HG03558 (cell line): ENCODE measurements at regions not wholly inside any gene's neighbourhood (a gene's known extent, or its start where the extent isn't known, plus 50 kb on each side); places are given as distances from the start of the nearest gene placed in this dataset.
"Not testable (repeated sequence)": the region's sequence is repeated elsewhere in the genome, so short reads cannot be mapped to it uniquely, and the experiment has no call there.

Experiments
- ATAC-seq: cut with Tn5 transposase; IDR thresholded peaks from one replicate; pipeline ENCODE4 v1.9.1; 2021; ENCODE audit warnings: moderate number of reproducible peaks; ENCODE audit not compliant: unreplicated experiment; ENCODE audit errors: extremely low read depth

- no peak for ATAC-seq
Measured at GRCh38 chr9:30536494-30536893, 1847.9 kb upstream of the ACO1 start.

GRCh38 chr9:30539696-30540095 lies 1844.7 kb upstream of the ACO1 start:
- not testable (repeated sequence) for ATAC-seq

GRCh38 chr9:30574355-30575151 lies 1809.9 kb upstream of the ACO1 start:
- no peak for ATAC-seq

- ATAC-seq: no peak
Measured at GRCh38 chr9:30575218-30575617, 1809.2 kb upstream of the ACO1 start.

GRCh38 chr9:30575691-30576090 lies 1808.8 kb upstream of the ACO1 start:
- ATAC-seq: no peak

- ATAC-seq: no peak
Measured at GRCh38 chr9:30579810-30580209, 1804.6 kb upstream of the ACO1 start.

GRCh38 chr9:30582240-30582639 lies 1802.2 kb upstream of the ACO1 start:
- no peak for ATAC-seq

- ATAC-seq: no peak
Measured at GRCh38 chr9:30584559-30584958, 1799.9 kb upstream of the ACO1 start.

- no peak for ATAC-seq
Measured at GRCh38 chr9:30591461-30591860, 1793.0 kb upstream of the ACO1 start.

- no peak for ATAC-seq
Measured at GRCh38 chr9:30597608-30598007, 1786.8 kb upstream of the ACO1 start.

- no peak for ATAC-seq
Measured at GRCh38 chr9:30605936-30606335, 1778.5 kb upstream of the ACO1 start.

GRCh38 chr9:30609713-30610112 lies 1774.7 kb upstream of the ACO1 start:
- no peak for ATAC-seq

- not testable (repeated sequence) for ATAC-seq
Measured at GRCh38 chr9:30616782-30617181, 1767.7 kb upstream of the ACO1 start.

GRCh38 chr9:30622561-30622960 lies 1761.9 kb upstream of the ACO1 start:
- no peak for ATAC-seq

- no peak for ATAC-seq
Measured at GRCh38 chr9:30628915-30629567, 1755.4 kb upstream of the ACO1 start.

GRCh38 chr9:30630459-30630858 lies 1754.0 kb upstream of the ACO1 start:
- ATAC-seq: no peak

GRCh38 chr9:30646639-30647038 lies 1737.8 kb upstream of the ACO1 start:
- not testable (repeated sequence) for ATAC-seq

GRCh38 chr9:30661925-30662324 lies 1722.5 kb upstream of the ACO1 start:
- ATAC-seq: no peak

GRCh38 chr9:30670805-30671562 lies 1713.5 kb upstream of the ACO1 start:
- ATAC-seq: no peak

- no peak for ATAC-seq
Measured at GRCh38 chr9:30673132-30673531, 1711.3 kb upstream of the ACO1 start.

- ATAC-seq: no peak
Measured at GRCh38 chr9:30676651-30677050, 1707.8 kb upstream of the ACO1 start.
